HepG2 (cell line): ENCODE measurements at regions not wholly inside any gene's neighbourhood (a gene's known extent, or its start where the extent isn't known, plus 50 kb on each side); places are given as distances from the start of the nearest gene placed in this dataset.

Experiments used
- ATAC-seq: fragments of 200-7000 bp; cut with Tn5 transposase; 3 replicates; pipeline ENCODE4 v1.9.1; 2020; ENCODE audit warnings: mild to moderate bottlenecking, moderate library complexity
- BruUV-seq: library from RNA; stranded (reverse); fragments of 400-500 nt; replicated peaks from 2 replicates; lab custom pipeline; 2021; lab: Mats Ljungman, UMichigan
- CTCF ChIA-PET: fragments of 300-600 bp; formaldehyde crosslinking; extraction: SDS; loops from one replicate; lab custom pipeline; 2021; ENCODE audit warnings: low total read pairs, inconsistent platforms, low intra/inter-chr PET ratio; lab: Yijun Ruan, JAX
- POLR2A ChIA-PET: fragments of 350-600 bp; sonication (Branson Sonifier 250); formaldehyde crosslinking; loops from one replicate; lab custom pipeline; 2020; ENCODE audit warnings: antibody characterized with exemption, inconsistent platforms; lab: Yijun Ruan, JAX
- DNase-seq: peaks from one replicate; pipeline ENCODE4 v3.0.0-alpha.2; 2015; ENCODE audit warnings: low spot score
- FAIRE-seq: peaks from 3 replicates; lab custom pipeline; 2011; peaks lifted over from hg19 to GRCh38; lab: Jason Lieb, UNC
- H2AFZ ChIP-seq: one replicate; pipeline ENCODE4 v1.6.1; 2011; ENCODE audit warnings: low read length, inconsistent platforms
- H3K27ac ChIP-seq: fragments of 300-600 bp; 3 replicates; pipeline ENCODE4 v1.8.0; 2011; ENCODE audit warnings: mixed run types, mild to moderate bottlenecking, mixed read lengths, low read length, inconsistent platforms; ENCODE audit not compliant: insufficient read depth; ENCODE audit errors: extremely low read length
- H3K27me3 ChIP-seq, 2 experiments: fragments of 200-600 bp in 1 of 2; 2 replicates in 1 of 2; 3 replicates in 1 of 2; pipeline versions ENCODE4 v1.6.0 to v1.8.0; 2011; ENCODE audit warnings: low read length in 2 of 2, mild to moderate bottlenecking in 2 of 2, moderate library complexity in 2 of 2, inconsistent platforms in 1 of 2; ENCODE audit not compliant: insufficient read depth in 2 of 2, control insufficient read depth in 1 of 2
- H3K36me3 ChIP-seq, 2 experiments: fragments of 200-600 bp in 1 of 2; replicated peaks in 1 of 2; 2 replicates in 1 of 2; 3 replicates in 1 of 2; pipeline versions ENCODE4 v1.5.1 to v1.8.0; 2011; ENCODE audit warnings: low read length in 2 of 2, inconsistent platforms in 1 of 2; ENCODE audit not compliant: insufficient read depth in 2 of 2, control insufficient read depth in 1 of 2
- H3K4me1 ChIP-seq: 2 replicates; pipeline ENCODE4 v1.5.1; 2012; ENCODE audit warnings: low read length, inconsistent platforms; ENCODE audit not compliant: insufficient read depth
- H3K4me2 ChIP-seq: 2 replicates; pipeline ENCODE4 v1.6.0; 2011; ENCODE audit warnings: low read depth, low read length, inconsistent platforms
- H3K4me3 ChIP-seq, 3 experiments: fragments of 200-600 bp in 1 of 3; sonication (generic), shearing (Covaris generic) in 1 of 3; replicated peaks in 1 of 3; 2 replicates each; pipeline ENCODE4 v1.5.1; 2011 to 2016; ENCODE audit warnings: low read length in 3 of 3, inconsistent platforms in 2 of 3, low read depth in 2 of 3, mild to moderate bottlenecking in 2 of 3, control low read depth in 1 of 3, mixed read lengths in 1 of 3; ENCODE audit not compliant: insufficient read depth in 1 of 3
- H3K79me2 ChIP-seq: one replicate; pipeline ENCODE4 v1.6.1; 2011; ENCODE audit warnings: low read length, inconsistent platforms; ENCODE audit not compliant: insufficient read depth
- H3K9ac ChIP-seq: 2 replicates; pipeline ENCODE4 v1.6.0; 2011; ENCODE audit warnings: mild to moderate bottlenecking, low read depth, low read length, inconsistent platforms; ENCODE audit not compliant: insufficient read depth
- H3K9me3 ChIP-seq: 2 replicates; pipeline ENCODE4 v1.5.1; 2012; ENCODE audit warnings: mild to moderate bottlenecking, low read length
- H4K20me1 ChIP-seq: 2 replicates; pipeline ENCODE4 v1.6.0; 2011; ENCODE audit warnings: inconsistent platforms, mild to moderate bottlenecking, low read length, moderate library complexity; ENCODE audit not compliant: insufficient read depth
- ATF3 ChIP-seq: sonication (generic); formaldehyde crosslinking; IDR thresholded peaks from 2 replicates; pipeline ENCODE4 v1.4.0; 2020; ENCODE audit warnings: missing genetic modification reagents
- BRCA1 ChIP-seq: sonication (generic); formaldehyde crosslinking; IDR thresholded peaks from 2 replicates; pipeline ENCODE4 v1.4.0; 2020; ENCODE audit warnings: missing genetic modification reagents
- CREBL2 ChIP-seq: sonication (generic); formaldehyde crosslinking; IDR thresholded peaks from 2 replicates; pipeline ENCODE4 v1.8.1; 2023; ENCODE audit warnings: missing genetic modification reagents, mild to moderate bottlenecking, borderline replicate concordance
- EHMT2 ChIP-seq: fragments of 200-600 bp; sonication (generic); IDR thresholded peaks from 2 replicates; pipeline ENCODE4 v1.7.0; 2017; ENCODE audit warnings: antibody characterized with exemption, low read depth, low read length, borderline replicate concordance
- FOXO4 ChIP-seq: sonication (generic); formaldehyde crosslinking; conservative IDR thresholded peaks from 2 replicates; pipeline ENCODE4 v1.8.1; 2023; ENCODE audit warnings: missing genetic modification reagents
- KLF11 ChIP-seq: IDR thresholded peaks from 2 replicates; pipeline ENCODE4 v1.6.1; 2016; ENCODE audit warnings: missing compliant biosample characterization
- REPIN1 ChIP-seq: sonication (generic); formaldehyde crosslinking; IDR thresholded peaks from 2 replicates; pipeline ENCODE4 v1.8.0; 2022; ENCODE audit warnings: missing genetic modification reagents, low read depth, mild to moderate bottlenecking, borderline replicate concordance
- SETDB1 ChIP-seq: sonication (generic); formaldehyde crosslinking; IDR thresholded peaks from 2 replicates; pipeline ENCODE4 v1.5.1; 2020; ENCODE audit warnings: missing genetic modification reagents, mild to moderate bottlenecking, borderline replicate concordance
- SOX5 ChIP-seq: IDR thresholded peaks from 2 replicates; pipeline ENCODE4 v1.6.1; 2016; ENCODE audit warnings: borderline replicate concordance
- THAP9 ChIP-seq: sonication (generic); formaldehyde crosslinking; IDR thresholded peaks from 2 replicates; pipeline ENCODE4; 2020; ENCODE audit warnings: missing genetic modification reagents, mild to moderate bottlenecking, borderline replicate concordance
- YY1 ChIP-seq: IDR thresholded peaks from 2 replicates; pipeline ENCODE4 v1.6.1; 2011; ENCODE audit warnings: low read length, low read depth, moderate library complexity, mild to moderate bottlenecking; ENCODE audit not compliant: insufficient read depth, insufficient replicate concordance
- ZBTB26 ChIP-seq: IDR thresholded peaks from 2 replicates; pipeline ENCODE4 v1.6.1; 2016; ENCODE audit warnings: missing compliant biosample characterization, missing genetic modification reagents, borderline replicate concordance
- ZBTB43 ChIP-seq: sonication (generic); formaldehyde crosslinking; conservative IDR thresholded peaks from 2 replicates; pipeline ENCODE4 v1.4.0; 2020; ENCODE audit warnings: missing genetic modification reagents
- ZNF292 ChIP-seq: sonication (generic); formaldehyde crosslinking; IDR thresholded peaks from 2 replicates; pipeline ENCODE4 v1.8.1; 2022; ENCODE audit warnings: mild to moderate bottlenecking, low read depth, missing genetic modification reagents, borderline replicate concordance
- ZSCAN30 ChIP-seq: sonication (generic); formaldehyde crosslinking; IDR thresholded peaks from 2 replicates; pipeline ENCODE4 v1.5.0; 2020; ENCODE audit warnings: mild to moderate bottlenecking, missing genetic modification reagents
- WGBS: methylation state at CpG from one replicate; pipeline ENCODE4 v1.1.6; 2017; ENCODE audit warnings: low lambda C conversion rate; 5-methylcytosine and 5-hydroxymethylcytosine counted together
- in situ Hi-C: cut with HindIII; loops from 2 replicates; pipeline ENCODE4 v1.10.0; 2017; ENCODE audit warnings: low pct_unique_long_range_greater_than_20kb; ENCODE audit not compliant: extremely low pct_ligation_motif_present
- intact Hi-C: fragments of 100-400 bp; cut with micrococcal nuclease; formaldehyde crosslinking; loops from one replicate; pipeline ENCODE4 v1.10.0; 2022; ENCODE audit not compliant: unreplicated experiment

- ChIA-PET CTCF (no interaction called here), POLR2A (interaction anchor here (0.8 to 3.4 kb wide), 4 partner anchors 10 to 98 kb away, joined by 3 to 23 read pairs (median 8); no protein-coding TSS in a partner anchor)
- Histone ChIP-seq H3K36me3 (no peaks in the 10 kb centered on the region), H3K9ac (peak overlapping the region; percentile 42), H3K9me3 (no peaks in the 10 kb centered on the region), H3K4me1 (peaks cover 61% of the 10 kb centered on the region), H3K27me3 (no peaks in the 10 kb centered on the region), H3K27ac (peak overlapping the region; percentile 75), H3K4me3 (peak overlapping the region; percentile 49 to 54 (median 52)), H3K79me2 (no peaks in the 10 kb centered on the region), H3K4me2 (peak overlapping the region; percentile 82), H2AFZ (peak overlapping the region; percentile 51), H4K20me1 (no peaks in the 10 kb centered on the region)
- 3% methylated on average over 5 of the region's 8 CpGs for WGBS
- BruUV-seq: TSS peak; percentile 49
- DNase-seq: peak; percentile 77
- peak; percentile 82 for FAIRE-seq
- in situ Hi-C loops: no loop called here
- intact Hi-C loops: loop anchor here (2.0 to 10.0 kb wide), 3 partner anchors 88 to 190 kb away; no protein-coding TSS in a partner anchor
- ATAC-seq: peak; percentile 94
- TF ChIP-seq ATF3 (CRISPR knock-in tag) (no peak), FOXO4 (CRISPR knock-in tag) (no peak), ZSCAN30 (CRISPR knock-in tag) (no peak), YY1 (peak; percentile 36), REPIN1 (CRISPR knock-in tag) (peak; percentile 30; the same call in 1 of the 2 replicates), SETDB1 (CRISPR knock-in tag) (no peak), THAP9 (CRISPR knock-in tag) (peak; percentile 47; the same call in 1 of the 2 replicates), ZBTB43 (CRISPR knock-in tag) (no peak), ZBTB26 (no peak), KLF11 (CRISPR knock-in tag) (no peak), BRCA1 (CRISPR knock-in tag) (no peak), CREBL2 (CRISPR knock-in tag) (no peak), ZNF292 (CRISPR knock-in tag) (peak; percentile 54), EHMT2 (peak; percentile 65; the same call in 1 of the 2 replicates), SOX5 (no peak)
These were observed 169.9 kb downstream of the QRSL1 start for GRCh38 chr6:106799031-106799894.
